ENCODE measurements at regions not wholly inside any gene's neighbourhood (a gene's known extent, or its start where the extent isn't known, plus 50 kb on each side); places are given as distances from the start of the nearest gene placed in this dataset.

DNA sequence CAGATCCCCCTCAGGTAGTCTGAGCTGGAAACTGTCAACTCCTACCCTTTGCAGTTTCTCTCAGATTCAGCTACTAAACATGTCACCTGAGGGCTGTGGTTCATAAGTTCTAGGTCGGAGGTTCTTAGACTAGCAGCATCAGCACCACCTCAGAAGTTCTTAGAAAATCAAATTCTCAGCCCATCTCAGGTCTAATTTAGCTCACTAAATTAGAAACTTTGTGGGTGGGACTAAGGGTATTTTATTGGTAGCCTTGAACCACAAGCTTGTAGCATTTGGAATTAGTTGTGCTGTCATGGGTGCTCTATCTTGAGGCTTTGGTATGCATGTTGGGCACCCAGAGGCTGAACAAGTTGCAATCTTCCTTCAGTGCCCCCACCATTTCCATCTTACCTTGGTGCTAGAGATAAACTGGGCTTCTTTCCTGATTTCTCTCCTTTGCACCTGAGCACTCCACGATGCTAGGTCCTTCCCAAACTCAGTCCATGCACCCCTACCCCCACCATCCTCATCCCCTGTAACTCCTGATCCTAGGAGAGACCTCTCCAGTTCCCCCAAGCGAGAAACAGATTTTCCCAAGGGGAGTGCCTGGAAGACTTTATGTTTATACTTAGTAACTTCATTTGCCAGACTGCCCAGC, 54.2 kb downstream of the S1PR1 start:
- DNase-seq (ENCODE audit: low read depth in 2 of 3, low spot score in 2 of 3) = no peak

DNA sequence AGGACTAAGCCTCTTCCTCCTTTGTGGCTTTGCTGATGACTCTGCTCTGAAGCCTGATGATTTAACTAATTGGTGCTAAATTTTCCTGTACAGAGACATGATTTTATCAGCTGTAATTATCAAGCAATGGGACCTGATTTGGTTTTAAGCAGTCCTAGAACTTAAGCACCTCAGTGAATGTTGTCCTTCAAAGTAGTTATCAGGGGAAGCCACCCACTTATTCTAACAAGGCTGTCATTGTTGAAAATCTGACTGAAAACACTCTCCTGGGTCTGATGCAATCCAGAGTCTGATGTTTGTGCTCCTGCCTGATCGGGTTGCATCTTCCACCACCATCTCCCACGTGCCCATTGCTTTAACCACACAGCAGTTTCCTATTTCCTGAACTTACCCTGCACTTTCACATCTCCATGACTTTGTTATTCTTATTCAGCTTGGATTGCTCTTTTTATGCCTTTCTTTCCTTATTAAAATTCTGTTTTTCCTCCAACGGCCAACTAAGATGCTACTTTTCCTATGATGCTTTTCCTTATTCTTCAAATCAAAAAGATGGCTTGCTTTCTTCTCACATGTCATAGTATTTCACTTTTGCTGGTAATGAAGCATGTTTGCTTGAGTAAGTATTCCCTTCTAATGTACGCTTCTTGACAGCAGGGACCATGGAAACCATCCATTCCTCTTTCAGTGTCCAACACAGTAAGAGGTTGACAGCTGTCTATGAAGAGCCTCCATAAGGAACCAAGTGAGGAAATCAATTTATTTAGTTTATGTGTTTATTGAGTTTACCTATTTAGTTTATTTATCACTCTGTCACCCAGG, 55.0 kb downstream of the S1PR1 start:
- DNase-seq (ENCODE audit: low read depth in 2 of 3, low spot score in 2 of 3) = no peak

DNA sequence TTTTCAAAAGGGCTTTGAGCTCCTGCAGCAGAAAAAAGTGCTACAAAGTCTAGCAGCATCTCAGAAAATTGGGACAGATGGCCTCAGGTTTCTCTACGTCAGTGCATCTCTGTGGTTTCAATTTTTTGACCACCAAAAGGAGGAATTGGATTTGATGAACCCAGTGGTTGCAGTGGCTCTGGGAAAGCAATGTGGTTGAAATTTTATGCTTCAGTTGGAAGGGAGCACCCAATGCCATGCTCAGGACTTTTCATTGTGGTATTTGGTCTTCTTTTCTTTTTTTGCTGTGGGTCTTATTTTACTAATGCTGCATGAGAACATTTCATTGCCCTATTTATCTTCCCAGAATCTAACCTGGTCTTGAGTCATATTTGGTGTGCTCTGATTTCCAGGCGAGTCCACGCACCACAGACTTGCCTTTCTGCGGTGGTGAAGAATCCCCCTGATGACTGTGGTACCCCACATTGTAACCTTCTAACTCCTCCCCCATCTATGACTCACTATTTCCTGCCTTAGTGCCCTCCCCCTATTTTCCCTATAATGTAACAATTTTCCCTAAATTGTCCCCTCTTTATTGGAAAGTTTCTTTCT, 56.7 kb downstream of the S1PR1 start:
- peak in 1 of 3 experiments; percentile 40 for DNase-seq (ENCODE audit: low read depth in 2 of 3, low spot score in 2 of 3)

DNA sequence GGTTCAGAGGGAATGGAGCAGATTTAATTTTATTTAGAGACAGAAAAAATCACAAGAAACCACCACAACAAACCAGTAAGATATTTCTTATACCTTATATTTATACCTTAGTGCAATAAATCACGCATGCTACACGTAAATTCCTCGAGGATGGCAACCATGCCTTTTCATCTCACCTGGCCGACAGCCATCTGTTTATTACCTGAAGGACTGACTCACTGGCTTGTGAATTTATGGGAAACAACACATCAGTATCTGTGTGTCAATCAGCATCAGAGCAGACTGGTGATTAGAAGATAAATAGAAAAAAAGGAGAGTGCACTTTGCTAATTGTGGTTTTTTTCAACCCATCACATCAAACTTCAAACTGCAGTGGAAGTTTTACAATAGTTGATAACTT, 58.4 kb downstream of the S1PR1 start:
- DNase-seq (ENCODE audit: low read depth in 2 of 3, low spot score in 2 of 3) = no peak

DNA sequence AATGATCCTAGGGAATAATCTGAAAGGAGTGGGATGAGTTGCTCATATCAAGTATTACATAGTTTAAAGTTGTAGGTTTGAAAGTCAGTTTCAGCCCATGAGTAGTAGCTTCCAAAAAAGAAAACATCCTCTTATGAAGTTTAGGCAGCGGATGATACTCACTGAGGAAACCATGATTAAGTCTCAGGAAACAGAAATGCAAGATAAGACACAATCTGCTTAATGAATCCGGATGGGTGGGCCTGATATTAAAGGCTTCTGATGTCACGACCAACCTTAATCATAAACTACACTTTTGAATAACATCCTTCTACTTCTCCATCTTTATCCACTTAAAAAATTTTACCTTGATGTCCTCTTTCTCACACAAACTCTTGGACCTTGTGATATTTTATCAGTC, 61.8 kb downstream of the S1PR1 start:
- no peak for DNase-seq (ENCODE audit: low read depth in 2 of 3, low spot score in 2 of 3)

DNA sequence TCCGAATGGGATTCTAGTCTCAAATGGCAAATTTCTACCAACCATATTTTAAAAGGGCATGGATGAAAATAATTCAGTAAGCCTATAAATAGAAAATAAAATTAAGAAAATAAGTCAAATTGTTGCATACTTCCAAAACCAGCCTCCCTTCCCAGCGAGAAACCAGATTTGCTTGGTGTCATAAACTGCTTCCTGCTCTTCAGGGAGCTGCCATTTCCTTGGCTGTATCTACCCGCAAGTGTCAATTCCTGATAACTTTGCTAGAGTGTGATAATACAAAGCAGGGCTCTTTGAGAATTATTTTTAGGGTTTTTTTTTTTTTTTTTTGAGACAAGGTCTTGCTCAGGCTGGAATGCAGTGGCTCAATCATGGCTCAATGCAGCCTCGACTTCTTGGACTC, 62.3 kb downstream of the S1PR1 start:
- no peak for DNase-seq (ENCODE audit: low read depth in 2 of 3, low spot score in 2 of 3)

DNA sequence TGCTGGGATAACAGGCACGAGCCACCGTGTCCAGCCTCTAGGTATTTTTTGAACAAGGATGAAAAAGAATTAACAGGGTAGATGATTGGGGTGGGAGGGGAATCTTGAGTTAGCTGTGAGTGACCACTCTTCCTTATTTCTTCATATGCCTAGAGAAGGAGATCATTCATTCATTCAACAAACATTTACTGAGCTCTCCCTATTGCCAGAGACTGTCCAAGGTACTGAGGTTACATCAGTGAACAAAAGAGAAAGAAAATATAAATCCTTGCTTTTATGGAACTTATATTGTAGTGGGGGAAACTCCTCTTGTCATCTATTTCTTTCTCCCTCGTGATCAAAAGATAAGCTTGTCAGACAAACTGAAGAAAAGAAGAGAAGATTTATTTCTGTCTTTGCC, 62.9 kb downstream of the S1PR1 start:
- DNase-seq (ENCODE audit: low read depth in 2 of 3, low spot score in 2 of 3) = no peak

DNA sequence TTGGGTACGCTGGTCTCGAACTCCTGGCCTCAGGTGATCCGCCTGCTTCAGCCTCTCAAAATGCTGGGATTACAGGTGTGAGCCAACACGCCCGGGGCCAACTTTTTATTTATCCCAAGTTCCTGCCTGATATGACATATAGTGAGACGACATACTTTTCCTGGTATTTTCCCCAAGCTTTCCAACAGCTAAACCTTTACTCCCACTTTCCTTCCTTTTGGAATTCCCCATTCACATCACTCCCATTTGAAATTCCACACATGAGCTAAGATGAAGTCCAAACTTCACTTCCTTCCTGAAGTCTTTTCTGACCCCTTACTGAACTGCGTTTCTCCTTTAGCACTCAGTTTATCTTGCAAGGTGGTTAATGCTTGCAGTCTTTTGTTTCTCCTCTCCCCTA, 64.1 kb downstream of the S1PR1 start:
- no peak for DNase-seq (ENCODE audit: low read depth in 2 of 3, low spot score in 2 of 3)

DNA sequence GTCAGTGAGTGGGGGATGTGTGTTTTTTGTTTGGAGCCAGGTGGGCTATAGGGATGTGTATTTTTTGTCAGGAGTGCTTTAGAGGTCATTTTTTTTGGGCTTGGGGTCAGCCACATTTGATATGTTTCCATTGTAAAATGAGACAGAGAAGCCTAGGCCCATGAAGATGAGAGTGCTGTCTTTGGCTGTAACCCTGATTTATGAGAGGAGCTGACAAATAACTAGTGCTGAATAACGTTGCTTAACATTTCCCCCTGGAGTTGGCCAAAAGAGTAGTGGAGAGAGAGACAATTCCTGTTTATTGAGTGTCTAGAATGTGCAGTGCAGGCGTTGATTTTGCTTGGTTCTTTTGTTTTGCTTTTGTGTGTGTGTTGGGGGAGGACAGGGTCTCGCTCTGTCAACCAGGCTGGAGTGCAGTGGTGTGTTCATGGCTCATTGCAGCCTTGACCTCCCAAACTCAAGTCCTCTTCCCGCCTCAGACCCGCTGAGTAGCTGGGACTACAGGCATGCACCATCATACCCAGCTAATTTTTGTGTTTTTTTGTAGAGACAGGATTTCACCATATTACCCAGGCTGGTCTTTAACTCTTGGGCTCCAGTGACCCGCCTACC, 64.7 kb downstream of the S1PR1 start:
- no peak for DNase-seq (ENCODE audit: low read depth in 2 of 3, low spot score in 2 of 3)

DNA sequence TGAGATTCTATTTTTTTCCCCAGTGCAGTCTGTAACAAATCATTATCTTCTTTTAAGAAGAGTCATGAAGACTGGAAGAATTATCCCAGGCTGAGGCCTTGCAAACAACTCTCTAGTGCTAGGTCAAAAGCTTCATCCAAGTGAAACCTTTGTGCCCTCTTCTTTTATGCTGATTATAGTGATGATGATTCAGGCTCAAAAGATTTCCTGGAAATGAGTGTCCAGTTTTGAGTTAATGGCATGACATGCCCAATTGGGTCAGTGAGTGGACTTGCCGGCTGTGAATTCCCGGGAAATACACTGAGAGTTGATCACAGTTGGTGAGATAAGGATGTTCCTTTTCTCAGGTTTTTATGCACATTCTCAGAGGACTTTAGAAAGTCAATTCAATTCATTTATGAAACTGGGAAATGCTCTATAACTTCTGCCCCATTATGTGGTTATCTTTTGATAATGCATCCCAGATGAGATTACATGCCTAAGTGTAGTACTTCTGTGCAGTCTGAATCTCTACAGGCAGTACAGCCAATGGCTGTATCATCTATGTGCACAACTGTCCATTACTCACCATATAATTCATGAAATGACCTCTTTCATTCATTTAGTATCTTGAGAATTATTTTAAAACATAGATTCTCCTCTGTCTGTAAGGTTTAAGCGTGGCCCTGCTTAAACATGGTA, 66.2 kb downstream of the S1PR1 start:
- DNase-seq (ENCODE audit: low read depth in 2 of 3, low spot score in 2 of 3) = no peak

DNA sequence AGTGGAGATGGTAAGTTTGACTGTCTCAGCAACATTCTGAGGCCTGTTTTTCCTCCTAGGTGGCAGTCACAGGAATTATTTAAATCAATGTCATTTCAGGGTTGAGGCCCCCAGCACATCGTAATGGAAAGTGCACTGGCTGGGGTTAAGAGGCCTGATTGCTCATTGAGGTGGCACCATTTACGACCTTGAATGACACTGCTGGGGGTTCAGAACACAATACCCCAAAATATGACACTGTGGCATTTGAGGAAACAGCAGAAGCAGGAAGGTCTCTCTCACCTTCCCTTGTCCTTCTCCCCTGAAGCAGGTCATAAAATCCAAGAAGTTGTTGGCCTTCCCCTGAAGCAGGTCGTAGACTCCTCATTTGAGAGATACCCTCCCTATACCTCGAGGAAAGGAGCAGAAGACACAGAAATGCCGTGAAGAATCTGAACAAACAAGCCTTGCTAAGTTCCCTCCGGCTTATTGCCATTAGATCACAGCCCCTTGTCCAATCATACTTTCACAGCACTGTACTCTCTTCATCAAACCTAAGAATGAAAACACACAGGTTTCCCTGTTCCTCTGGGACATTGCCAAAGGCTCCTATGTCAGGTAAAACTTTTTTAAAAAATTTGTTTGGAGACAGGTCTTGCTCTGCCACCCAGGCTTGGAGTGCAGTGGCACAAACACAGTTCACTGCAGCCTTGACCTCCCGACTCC, 71.3 kb downstream of the S1PR1 start:
- DNase-seq (ENCODE audit: low read depth in 2 of 3, low spot score in 2 of 3) = no peak

DNA sequence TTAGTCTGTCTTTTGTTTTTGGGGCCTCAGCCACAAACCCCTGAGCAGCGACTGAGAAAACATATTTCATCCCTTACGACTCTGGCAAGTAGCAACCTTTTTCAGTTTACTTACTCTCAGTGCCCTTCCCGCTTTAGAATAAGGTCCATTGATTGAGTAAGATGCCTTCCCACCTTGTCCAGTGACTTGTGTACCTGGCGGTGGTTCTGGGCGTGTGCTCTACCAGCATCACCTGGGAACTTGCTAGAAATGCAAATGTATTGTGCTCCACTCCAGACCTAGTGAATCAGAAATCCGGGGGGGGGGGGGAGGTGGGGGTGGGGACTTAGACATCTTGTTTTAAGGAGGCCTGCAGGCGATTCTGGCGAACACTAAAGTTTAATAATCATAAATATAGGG, 72.1 kb downstream of the S1PR1 start:
- DNase-seq (ENCODE audit: low read depth in 2 of 3, low spot score in 2 of 3) = no peak

DNA sequence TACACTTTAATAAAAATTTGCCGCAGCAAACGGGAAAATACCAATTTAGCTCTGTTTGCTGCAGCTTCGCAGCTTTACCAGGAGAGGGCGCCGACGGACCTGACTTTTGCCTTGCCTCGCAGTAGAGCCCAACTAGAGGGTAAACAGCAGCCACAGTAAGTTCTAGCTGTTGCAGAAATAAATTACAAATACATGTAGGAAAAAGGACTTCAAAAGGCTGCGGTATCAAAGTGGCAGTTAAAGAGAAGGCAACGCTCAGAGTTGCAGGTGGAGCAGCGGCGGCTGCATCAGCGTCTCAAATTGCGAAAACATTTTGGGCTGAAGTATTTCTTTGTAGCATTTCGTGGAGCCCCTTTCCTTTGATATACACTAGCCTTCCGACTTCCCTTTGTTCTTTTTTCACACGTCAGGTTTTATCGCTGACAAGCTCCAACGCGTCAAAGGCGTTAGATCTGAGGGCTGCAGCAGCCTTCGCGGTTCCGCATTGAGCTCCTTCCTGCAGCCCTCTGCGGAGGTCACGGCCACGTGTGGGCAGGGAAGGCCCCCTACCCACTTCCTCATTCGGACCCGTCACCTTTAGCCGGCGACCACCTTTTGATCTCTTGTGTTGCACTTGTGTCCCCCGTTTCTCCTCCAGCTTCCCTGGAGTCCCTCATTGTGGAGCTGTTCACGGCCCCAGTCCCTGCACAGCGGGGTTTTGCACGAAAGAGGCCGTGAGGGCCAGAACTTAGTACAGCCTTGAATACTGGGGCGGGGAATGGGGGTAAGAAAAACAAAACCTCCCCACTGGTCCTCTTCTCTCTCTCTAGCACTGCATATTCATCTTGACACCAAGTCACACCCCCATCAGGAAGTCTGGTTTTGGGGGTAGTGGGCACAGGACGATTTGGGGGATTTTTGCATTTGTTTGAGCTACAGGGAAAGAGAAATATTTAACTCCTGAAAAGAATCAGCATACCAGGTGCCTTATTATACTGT, 72.8 kb downstream of the S1PR1 start:
- peak in 2 of 3 experiments; percentile 35 to 52 for DNase-seq (ENCODE audit: low read depth in 2 of 3, low spot score in 2 of 3)

DNA sequence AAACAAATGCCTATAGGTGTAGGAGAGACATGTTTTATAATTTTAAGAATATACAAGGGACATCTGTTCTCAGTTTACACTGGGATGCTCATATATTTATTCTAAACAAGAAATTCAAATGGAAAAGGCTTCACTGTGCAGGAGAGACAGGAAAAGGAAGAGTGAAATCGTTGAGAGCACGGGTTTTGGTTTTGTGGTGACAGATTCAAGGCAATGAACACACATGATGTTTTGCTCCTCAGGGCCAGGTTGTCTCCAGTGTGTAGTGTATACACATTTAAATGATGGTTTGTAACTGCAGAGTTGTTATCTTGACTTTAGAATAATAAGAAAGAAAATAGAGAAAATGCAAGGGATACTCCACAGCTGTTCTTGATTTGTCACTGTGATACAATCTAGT, 73.7 kb downstream of the S1PR1 start:
- no peak for DNase-seq (ENCODE audit: low read depth in 2 of 3, low spot score in 2 of 3)

DNA sequence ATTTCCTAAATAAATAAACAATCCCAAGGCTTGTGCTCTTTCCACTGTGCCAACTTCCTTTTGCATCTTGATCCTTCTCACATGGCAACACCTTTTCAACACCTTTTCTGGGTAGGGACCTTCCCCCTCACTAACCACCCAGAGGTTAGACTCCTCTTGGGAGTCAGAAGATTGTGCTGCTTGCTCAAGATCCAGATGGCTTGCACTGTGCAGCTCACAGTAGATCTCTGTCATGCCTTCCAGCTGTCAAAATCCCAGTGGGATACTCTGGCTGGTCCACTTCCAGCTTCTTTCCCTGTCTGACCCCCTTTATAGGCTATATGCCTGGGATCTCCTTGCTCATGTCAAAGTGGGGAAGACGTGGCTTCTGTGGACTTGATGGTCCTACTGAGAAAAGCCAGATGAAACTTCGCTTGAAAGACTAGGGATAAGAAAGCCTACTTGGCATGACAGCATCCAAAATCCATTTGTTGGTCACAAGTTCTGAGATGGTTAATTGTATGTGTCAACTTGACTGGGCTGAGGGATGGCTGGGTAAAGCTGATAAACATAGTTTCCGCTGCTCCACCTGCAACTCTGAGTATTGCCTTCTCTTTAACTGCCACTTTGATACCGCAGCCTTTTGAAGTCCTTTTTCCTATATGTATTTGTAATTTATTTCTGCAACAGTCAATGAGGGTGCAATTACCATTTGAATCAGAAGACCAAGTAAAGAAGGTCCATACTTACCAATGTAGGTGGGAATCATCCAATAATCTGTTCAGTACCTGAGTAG, 74.5 kb downstream of the S1PR1 start:
- no peak for DNase-seq (ENCODE audit: low read depth in 2 of 3, low spot score in 2 of 3)

DNA sequence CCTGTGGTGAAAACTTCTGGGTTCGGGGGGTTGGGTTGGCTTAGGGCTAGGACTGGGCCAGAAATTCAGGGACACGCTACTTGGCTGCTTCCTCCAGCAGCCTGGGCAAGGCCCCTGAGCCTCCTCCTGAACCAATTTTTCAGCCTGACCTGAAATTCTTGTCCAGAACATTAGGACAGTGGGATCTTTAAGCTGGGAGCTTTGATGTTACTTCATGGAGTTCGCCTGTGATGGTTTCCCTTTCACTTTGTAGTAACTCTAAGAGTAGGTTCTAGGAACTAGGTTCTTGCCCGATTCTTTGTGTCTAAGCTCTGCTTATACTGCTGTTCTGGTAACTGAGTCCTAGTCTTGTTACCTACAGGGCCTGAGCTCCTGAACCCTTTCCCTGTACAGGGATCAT, 75.3 kb downstream of the S1PR1 start:
- DNase-seq (ENCODE audit: low read depth in 2 of 3, low spot score in 2 of 3) = no peak

DNA sequence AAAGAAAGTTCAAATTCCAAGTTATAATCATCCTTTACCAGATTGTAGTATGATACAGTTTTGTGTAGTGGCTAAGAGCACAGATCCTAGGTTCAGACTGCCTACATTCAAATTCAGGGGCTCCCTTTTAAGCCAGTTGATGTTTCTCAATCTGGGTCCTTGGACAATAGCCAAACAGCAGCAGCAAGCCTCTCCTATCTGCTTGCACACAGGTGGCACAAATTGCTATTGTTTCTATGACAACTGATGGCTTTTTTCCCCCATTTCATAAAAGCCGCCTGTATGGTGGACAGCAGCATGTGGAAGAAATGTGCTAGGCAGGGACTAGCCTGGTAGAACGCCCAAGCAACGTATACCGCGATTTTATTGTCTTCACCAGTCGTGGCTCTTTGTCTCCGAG, 76.5 kb downstream of the S1PR1 start:
- no peak for DNase-seq (ENCODE audit: low read depth in 2 of 3, low spot score in 2 of 3)

DNA sequence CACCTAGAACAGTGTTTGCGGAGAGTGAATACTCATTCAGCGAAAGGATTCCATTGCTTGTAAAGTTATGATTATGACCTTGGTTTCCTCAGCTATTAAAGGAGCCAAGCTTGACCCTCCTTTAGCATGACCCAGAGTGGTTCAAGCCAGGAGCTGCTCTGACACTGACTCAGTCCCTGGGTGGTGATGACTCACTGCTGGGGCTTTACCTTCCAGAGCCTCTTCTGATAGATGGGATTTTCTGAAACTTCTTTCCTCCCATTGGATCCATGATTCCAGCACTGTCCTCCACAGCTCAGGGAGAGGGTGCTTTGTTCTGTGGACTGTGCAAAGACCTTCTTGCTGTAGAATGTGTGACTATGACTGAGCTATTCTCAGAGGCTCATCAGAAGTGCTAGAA, 77.4 kb downstream of the S1PR1 start:
- no peak for DNase-seq (ENCODE audit: low read depth in 2 of 3, low spot score in 2 of 3)

DNA sequence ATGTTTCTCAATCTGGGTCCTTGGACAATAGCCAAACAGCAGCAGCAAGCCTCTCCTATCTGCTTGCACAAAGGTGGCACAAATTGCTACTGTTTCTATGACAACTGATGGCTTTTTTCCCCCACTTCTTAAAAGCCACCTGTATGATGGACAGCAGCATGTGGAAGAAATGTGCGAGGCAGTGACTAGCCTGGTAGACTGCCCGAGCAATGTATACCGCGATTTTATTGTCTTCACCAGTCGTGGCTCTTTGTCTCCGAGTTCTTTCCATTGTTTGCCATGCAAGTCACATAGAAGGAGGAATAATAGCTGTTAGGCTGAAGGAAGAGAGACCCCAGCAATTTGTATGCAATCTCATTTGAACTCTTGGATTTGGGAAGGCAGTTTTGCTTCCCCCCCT, 79.4 kb downstream of the S1PR1 start:
- no peak for DNase-seq (ENCODE audit: low read depth in 2 of 3, low spot score in 2 of 3)

Measured in activated CD8-positive, alpha-beta memory T cell treated with anti-CD3 and anti-CD28 coated beads for 48 hours (primary cell).